B cell (primary cell): ENCODE measurements at regions not wholly inside any gene's neighbourhood (a gene's known extent, or its start where the extent isn't known, plus 50 kb on each side); places are given as distances from the start of the nearest gene placed in this dataset.

Source experiments
- EZH2 ChIP-seq: IDR thresholded peaks from 2 replicates; pipeline ENCODE4 v1.6.1; 2012; ENCODE audit warnings: borderline replicate concordance, low read depth, mild to moderate bottlenecking, moderate library complexity, low read length; ENCODE audit not compliant: insufficient read depth, poor library complexity, severe bottlenecking
- TF ChIP-seq, protein P1 (sequence below): fragments of 200-600 bp; IDR thresholded peaks from one replicate; pipeline ENCODE4 v1.8.0; 2022; ENCODE audit warnings: antibody characterized with exemption, mild to moderate bottlenecking

DNA sequence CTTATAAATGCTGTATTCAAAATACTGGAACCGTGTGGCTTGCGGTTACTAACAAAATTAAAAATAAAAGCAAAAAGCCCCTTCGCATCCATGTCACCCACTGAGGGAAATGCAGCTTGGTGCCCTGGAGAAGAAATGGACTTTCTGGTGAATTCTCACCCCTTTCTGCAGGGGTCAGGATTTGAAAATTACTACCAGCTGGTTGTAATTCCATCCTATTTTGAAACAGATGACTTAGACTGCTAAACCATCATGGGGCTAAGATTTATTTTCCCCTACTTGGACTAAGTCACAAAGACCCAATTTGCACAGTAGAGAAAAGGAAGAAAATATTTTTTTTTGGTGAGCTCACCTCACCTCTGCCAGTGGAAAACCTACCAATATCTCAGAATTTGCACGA, 111.4 kb upstream of the MYOCD start:
- TF ChIP-seq, protein P1, sequence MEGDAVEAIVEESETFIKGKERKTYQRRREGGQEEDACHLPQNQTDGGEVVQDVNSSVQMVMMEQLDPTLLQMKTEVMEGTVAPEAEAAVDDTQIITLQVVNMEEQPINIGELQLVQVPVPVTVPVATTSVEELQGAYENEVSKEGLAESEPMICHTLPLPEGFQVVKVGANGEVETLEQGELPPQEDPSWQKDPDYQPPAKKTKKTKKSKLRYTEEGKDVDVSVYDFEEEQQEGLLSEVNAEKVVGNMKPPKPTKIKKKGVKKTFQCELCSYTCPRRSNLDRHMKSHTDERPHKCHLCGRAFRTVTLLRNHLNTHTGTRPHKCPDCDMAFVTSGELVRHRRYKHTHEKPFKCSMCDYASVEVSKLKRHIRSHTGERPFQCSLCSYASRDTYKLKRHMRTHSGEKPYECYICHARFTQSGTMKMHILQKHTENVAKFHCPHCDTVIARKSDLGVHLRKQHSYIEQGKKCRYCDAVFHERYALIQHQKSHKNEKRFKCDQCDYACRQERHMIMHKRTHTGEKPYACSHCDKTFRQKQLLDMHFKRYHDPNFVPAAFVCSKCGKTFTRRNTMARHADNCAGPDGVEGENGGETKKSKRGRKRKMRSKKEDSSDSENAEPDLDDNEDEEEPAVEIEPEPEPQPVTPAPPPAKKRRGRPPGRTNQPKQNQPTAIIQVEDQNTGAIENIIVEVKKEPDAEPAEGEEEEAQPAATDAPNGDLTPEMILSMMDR = no peak
- TF ChIP-seq EZH2 = no peak
